ENCODE measurements at regions not wholly inside any gene's neighbourhood (a gene's known extent, or its start where the extent isn't known, plus 50 kb on each side); places are given as distances from the start of the nearest gene placed in this dataset.
"Not testable (repeated sequence)": the region's sequence is repeated elsewhere in the genome, so short reads cannot be mapped to it uniquely, and the experiment has no call there.

DNA sequence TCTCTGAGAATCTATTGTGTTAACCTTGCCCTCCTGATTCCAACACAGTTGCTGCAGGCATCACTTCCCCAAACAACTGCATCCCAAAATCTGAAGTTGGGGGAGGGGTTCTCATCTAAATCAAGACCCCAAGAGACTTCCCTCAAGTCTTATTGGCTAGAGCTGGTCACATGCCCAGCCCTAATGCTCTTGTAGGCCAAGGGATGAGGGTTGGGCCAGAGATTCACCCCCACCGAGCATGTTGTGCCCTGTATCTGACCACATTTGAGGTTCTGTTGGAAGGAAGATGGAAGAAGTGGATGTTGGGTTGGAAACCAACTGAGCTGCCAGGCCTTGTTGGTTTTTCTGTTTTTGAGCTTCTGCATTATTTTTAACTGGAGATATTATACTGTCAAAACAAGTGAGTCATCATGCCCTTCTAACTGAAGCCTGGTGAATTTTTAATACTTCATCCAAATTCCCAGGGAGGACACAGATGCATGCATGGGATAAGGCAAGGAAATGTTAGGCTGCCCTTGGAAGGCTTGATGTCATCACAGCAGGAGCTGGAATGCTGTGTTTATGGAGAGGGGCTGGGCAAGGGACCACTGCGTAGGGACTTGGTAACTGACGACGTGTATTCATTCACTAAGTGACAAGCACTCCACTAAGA is 68.6 kb upstream of the CACUL1 start:
- no peak overlapping the region for H3K4me3 Mint-ChIP-seq
- DNase-seq: no peak
- no peaks in the 10 kb centered on the region for H3K9me3 Mint-ChIP-seq
- H3K4me1 Mint-ChIP-seq: no peaks in the 10 kb centered on the region
- no peak overlapping the region for H3K27ac Mint-ChIP-seq
- no peaks in the 10 kb centered on the region for H3K36me3 Mint-ChIP-seq
- no peaks in the 10 kb centered on the region for H3K27me3 Mint-ChIP-seq
- CTCF ChIA-PET: no interaction called here

DNA sequence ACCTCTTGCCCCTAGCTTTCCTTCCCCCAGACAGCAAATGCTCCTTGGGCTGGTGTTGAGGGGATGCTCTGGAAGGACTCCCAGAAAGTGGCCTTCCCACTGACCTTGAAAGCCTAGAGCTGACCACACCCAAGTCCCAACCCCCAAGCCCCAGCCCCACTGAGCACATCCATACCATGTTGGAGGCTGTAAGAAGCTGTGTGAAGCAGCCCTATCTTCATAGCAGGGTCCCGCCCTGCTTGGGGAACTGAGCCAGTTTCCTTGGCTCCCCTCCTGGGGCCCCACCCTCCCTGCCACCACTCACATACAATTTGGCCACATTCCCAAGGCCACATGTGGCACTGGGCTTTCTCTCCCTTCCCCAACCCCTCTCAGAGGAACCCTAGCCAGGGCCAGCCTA is 72.3 kb upstream of the CACUL1 start:
- no peak overlapping the region for H3K4me3 Mint-ChIP-seq
- no peaks in the 10 kb centered on the region for H3K36me3 Mint-ChIP-seq
- DNase-seq: no peak
- CTCF ChIA-PET: interaction anchor here (1.1 kb wide), 1 partner anchor 106 kb away, joined by 3 read pairs; no protein-coding TSS in a partner anchor
- H3K9me3 Mint-ChIP-seq: no peaks in the 10 kb centered on the region
- peaks cover 13% of the 10 kb centered on the region for H3K27me3 Mint-ChIP-seq
- H3K27ac Mint-ChIP-seq: no peak overlapping the region
- peaks cover 3% of the 10 kb centered on the region for H3K4me1 Mint-ChIP-seq

DNA sequence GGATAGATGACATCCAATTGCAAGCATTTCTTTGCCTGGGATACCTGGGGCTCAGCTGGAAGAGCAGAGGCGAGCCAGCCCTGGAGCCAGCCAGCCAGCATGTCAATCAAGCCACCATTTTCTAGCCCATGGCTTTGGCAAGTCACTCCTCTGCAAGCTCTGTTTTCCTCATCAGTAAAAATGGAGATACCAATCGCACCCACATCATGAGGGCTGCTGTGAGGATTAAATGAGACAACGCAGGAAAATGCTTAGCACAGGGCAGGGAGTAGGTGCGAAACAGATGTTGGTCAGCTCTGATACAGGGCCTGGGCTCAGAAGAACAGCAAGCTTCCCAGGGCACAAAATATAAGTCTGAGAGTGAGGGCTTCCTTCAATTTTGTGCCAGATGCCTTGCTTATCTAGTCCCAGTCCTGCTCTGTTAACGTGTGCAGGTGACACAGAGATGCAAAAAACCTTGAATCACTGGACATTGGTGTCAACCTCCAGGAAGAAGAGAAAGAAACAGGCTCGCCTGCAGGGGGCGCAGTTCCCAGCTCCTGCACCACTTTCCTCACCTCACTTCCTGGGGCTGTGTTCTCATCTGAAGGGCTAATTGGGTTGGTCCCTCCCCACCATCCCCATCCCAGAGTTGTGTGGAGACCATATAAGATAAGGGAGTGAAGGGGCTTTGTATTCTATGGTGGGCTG is 72.8 kb upstream of the CACUL1 start:
- no peaks in the 10 kb centered on the region for H3K36me3 Mint-ChIP-seq
- H3K9me3 Mint-ChIP-seq: no peaks in the 10 kb centered on the region
- no peak overlapping the region for H3K27ac Mint-ChIP-seq
- DNase-seq: no peak
- CTCF ChIA-PET: interaction anchor here (0.6 to 1.1 kb wide), 6 partner anchors 13 to 107 kb away, joined by 3 to 4 read pairs (median 3); no protein-coding TSS in a partner anchor
- peaks cover 6% of the 10 kb centered on the region for H3K4me1 Mint-ChIP-seq
- no peak overlapping the region for H3K4me3 Mint-ChIP-seq
- H3K27me3 Mint-ChIP-seq: peaks cover 13% of the 10 kb centered on the region

DNA sequence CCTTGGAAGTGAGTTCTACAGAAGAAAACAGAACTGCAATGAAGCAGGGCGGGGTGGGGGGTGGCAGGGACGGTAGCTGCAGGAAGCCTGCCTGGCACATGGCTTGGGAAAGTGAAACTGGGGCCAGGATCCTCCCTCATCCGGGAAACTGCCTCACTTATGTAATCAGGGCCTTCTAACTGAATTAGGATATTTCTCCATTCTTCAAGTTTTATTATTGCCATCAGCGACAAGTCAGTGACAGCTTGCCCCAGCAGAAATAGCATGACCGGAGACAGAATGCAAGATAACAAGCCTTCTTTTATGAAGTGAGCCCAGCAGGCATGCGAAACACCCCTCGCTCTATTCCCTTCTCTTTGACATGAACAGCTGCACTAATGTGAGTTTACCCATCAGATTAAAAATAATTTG is 77.5 kb upstream of the CACUL1 start:
- Mint-ChIP-seq H3K4me3 (no peak overlapping the region), H3K9me3 (no peaks in the 10 kb centered on the region), H3K27ac (no peak overlapping the region), H3K4me1 (peaks cover 6% of the 10 kb centered on the region), H3K27me3 (peaks cover 18% of the 10 kb centered on the region), H3K36me3 (no peaks in the 10 kb centered on the region)
- DNase-seq: no peak
- CTCF ChIA-PET: interaction anchor here (0.8 kb wide), 1 partner anchor 9 kb away, joined by 3 read pairs; no protein-coding TSS in a partner anchor

DNA sequence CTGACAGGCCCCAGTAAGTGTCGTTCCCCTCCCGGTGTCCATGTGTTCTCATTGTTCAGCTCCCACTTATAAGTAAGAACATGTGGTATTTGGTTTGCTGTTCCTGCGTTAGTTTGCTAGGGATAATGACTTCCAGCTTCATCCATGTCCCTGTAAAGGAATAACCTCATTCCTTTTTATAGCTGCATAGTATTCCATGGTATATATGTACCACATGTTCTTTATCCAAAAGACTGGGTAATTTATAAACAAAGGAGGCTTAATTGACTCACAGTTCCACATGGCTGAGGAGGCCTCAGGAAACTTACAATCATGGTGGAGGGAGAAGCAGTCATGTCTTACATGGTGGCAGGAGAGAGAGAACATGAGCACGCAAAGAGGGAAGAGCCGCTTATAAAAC is 79.6 kb upstream of the CACUL1 start:
- CTCF ChIA-PET, H3K36me3 Mint-ChIP-seq, DNase-seq, H3K4me1 Mint-ChIP-seq, H3K9me3 Mint-ChIP-seq, H3K4me3 Mint-ChIP-seq, H3K27ac Mint-ChIP-seq: not testable (repeated sequence)
- H3K27me3 Mint-ChIP-seq: peaks cover 18% of the 10 kb centered on the region

DNA sequence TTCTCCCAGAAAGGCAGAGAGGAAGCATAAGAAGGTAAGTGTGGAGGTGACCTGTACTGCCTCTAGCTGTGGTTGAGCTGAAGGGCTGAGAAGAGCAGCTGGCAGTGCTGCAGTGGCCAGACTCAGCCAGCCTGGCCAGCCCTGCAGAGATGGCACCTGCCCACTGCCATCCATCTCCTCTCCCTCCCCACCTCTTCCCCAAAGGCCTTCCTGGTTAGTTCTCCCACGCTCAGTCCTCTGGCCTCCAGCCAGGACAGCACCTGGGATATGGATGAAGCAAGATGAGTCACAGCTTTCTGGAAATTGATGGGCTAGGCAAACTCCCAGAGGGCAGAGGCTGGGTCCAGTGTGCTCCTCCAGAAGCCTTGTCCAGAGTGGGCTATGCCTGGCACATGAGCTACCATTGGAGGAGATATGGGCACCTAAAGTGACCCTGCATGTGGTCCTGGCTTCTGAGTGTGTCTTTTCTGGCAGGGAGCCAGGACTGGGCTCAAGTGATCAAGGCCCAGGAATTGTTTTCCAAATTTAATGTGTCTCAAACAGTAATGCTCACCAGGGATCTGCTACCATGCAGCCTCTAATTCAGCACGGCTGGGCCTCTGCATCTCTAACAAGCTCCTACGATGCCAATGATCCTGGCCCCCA is 81.0 kb upstream of the CACUL1 start:
- Mint-ChIP-seq H3K27me3 (peaks cover 10% of the 10 kb centered on the region), H3K9me3 (peaks cover 8% of the 10 kb centered on the region), H3K27ac (no peak overlapping the region), H3K4me1 (peaks cover 13% of the 10 kb centered on the region), H3K36me3 (no peaks in the 10 kb centered on the region), H3K4me3 (no peak overlapping the region)
- DNase-seq: no peak
- CTCF ChIA-PET: interaction anchor here (1.4 kb wide), 1 partner anchor 14 kb away, joined by 3 read pairs; no protein-coding TSS in a partner anchor

DNA sequence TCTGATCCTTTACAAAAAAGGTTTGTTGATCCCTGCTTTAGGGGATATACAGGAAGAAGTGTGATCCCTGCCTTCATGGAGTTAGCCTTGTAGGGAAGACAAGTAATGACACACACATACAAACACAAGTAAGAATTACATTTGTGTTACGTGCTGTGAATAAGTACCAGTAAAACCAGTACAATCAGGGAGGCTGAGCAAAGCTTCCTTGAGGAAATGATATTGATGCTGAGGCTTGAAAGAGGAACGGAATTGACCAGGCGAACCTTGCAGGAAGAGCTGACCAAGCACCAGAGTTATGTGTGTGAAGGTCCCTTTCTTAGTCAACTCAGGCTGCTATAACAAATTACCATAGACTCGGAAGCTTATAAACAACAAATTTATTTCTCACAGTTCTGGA is 83.6 kb upstream of the CACUL1 start:
- Mint-ChIP-seq H3K9me3 (peaks cover 8% of the 10 kb centered on the region), H3K36me3 (no peaks in the 10 kb centered on the region), H3K4me3 (no peak overlapping the region), H3K27ac (no peak overlapping the region), H3K27me3 (peaks cover 5% of the 10 kb centered on the region), H3K4me1 (peaks cover 8% of the 10 kb centered on the region)
- DNase-seq: no peak
- CTCF ChIA-PET: no interaction called here

DNA sequence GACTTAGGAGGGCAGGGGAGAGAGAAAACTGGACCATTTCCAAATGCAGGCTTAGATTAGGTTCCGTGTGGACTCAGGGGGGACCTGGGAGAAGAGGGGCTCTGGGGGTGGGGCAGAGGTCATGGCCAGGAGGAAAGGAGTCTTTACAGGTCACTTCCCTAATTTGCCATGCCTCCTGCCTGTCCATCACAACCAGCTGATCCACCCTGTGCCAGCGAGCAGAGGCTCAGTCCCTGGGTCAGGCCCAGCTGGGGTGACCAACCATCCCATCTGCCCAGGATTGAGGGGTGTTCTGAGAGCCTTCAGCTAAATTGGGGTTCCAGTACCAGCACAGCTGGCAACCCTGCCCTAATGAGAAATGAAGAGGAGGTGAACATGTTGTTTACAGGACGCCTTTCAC is 84.6 kb upstream of the CACUL1 start:
- no peak for DNase-seq
- Mint-ChIP-seq H3K4me3 (no peak overlapping the region), H3K9me3 (peaks cover 8% of the 10 kb centered on the region), H3K27ac (peak overlapping the region; percentile 50), H3K27me3 (peaks cover 5% of the 10 kb centered on the region), H3K36me3 (no peaks in the 10 kb centered on the region), H3K4me1 (peaks cover 8% of the 10 kb centered on the region)
- CTCF ChIA-PET: no interaction called here

DNA sequence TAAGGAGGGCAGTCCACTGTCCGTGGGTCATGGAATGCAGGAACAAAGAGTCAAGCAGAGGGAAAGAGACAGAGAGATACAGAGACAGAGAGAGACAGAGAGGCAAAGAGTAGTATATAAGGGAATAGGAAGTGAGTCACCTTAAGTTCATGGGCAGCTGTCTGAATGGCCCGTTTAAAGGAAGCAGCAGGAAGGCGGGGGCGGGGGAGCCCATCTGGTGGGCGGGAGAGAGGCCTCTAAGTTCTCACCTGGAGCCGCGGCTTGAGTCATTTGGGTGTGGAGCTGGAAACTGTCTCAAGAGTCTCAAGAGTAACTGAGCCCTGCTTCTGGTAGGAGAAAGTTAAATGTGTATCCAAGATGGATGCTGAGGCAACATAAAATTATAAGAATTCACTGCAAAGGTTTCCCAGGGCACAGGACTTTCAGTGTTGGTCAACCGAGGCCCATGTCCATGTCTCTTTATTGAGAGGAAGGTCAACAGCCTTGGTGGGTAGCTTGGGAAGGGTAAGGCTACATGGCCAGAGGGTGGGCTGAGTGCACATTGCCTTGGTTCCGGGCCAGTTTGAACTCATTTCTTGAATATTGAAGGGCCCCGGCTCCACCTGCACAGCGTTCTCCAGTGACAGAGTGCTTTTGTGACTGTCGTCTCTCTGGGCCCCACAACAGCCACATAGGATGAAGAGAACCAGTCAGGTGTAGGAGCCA is 85.5 kb upstream of the CACUL1 start:
- Mint-ChIP-seq H3K36me3 (no peaks in the 10 kb centered on the region), H3K27ac (no peak overlapping the region), H3K4me3 (no peak overlapping the region), H3K4me1 (peaks cover 8% of the 10 kb centered on the region), H3K27me3 (peaks cover 8% of the 10 kb centered on the region), H3K9me3 (peaks cover 8% of the 10 kb centered on the region)
- CTCF ChIA-PET: interaction anchor here (1.5 kb wide), 1 partner anchor 8 kb away, joined by 3 read pairs; no protein-coding TSS in a partner anchor
- DNase-seq: peak; percentile 48

DNA sequence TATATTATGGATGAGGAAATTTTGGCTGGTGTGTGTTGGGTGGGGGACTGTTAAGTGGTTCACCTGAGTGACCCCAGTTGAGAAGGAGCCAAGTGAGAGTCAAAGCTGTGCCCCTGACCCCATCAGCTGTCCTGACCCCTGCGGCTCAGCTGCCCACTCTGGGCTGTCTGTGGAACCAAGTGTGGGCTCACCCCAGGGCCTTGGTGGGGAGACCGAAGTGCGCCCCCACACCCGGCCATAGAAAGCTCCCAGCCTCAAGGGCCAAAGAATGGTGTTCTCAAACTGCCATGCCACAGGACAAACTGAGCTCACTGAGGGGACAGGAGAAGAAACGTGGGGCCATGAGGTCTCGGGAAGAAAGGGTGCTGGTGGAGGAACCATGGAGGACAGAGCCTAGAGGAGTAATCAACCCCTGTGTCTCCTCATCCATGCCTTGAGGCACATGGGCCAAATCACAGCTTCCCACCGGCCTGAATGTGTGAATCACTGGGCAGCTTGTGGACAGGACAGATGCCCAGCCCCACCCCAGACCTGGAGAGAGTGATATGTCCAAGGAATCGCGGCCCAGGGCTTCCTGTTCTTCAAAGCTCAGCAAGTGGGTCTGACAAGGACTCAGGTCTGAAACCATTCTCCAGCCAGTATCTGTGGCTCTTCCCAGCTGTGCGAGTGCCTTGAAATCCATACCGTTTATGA is 86.2 kb upstream of the CACUL1 start:
- peaks cover 8% of the 10 kb centered on the region for H3K9me3 Mint-ChIP-seq
- CTCF ChIA-PET: interaction anchor here (0.7 to 1.5 kb wide), 2 partner anchors 9 kb away, joined by 3 to 5 read pairs; no protein-coding TSS in a partner anchor
- no peak overlapping the region for H3K4me3 Mint-ChIP-seq
- no peaks in the 10 kb centered on the region for H3K36me3 Mint-ChIP-seq
- DNase-seq: no peak
- peaks cover 8% of the 10 kb centered on the region for H3K4me1 Mint-ChIP-seq
- peaks cover 7% of the 10 kb centered on the region for H3K27me3 Mint-ChIP-seq
- no peak overlapping the region for H3K27ac Mint-ChIP-seq

DNA sequence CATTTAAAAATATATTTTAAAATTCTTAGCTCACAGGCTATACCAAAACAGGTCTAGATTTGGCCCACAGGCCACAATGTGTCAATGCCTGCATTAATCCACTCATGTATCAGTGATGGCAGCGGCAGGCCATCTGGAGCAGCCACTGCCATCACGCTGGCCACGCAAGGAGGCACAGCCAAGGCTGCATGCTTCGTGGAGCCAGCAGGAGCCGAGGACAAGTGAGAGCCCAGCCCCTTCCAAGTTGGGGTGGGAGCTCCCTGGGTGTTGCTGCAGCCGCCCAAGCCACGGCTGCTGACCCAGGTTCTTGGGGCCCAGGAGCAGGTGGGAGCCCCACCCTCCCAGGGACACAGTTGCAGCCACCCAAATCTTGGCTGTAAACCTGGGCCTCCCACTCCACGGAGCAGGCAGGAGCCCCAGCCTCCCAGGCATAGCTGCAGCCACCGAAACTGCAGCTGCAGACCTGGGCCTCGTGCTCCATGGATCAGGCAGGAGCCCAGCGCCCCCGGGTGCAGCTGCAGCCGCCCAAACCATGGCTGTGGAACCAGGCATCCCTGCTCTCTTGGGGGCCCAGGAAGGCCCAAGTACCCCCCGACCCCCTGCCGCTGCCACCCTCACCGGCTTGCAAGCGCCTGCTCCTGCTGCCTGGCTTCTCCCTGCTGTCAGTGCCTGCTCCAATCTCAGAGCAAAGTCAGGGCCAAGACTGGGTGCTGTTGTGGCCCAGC is 87.3 kb upstream of the CACUL1 start:
- peaks cover 8% of the 10 kb centered on the region for H3K9me3 Mint-ChIP-seq
- no peaks in the 10 kb centered on the region for H3K36me3 Mint-ChIP-seq
- peaks cover 9% of the 10 kb centered on the region for H3K27me3 Mint-ChIP-seq
- H3K4me1 Mint-ChIP-seq: peaks cover 8% of the 10 kb centered on the region
- CTCF ChIA-PET: no interaction called here
- no peak overlapping the region for H3K27ac Mint-ChIP-seq
- H3K4me3 Mint-ChIP-seq: no peak overlapping the region
- no peak for DNase-seq

DNA sequence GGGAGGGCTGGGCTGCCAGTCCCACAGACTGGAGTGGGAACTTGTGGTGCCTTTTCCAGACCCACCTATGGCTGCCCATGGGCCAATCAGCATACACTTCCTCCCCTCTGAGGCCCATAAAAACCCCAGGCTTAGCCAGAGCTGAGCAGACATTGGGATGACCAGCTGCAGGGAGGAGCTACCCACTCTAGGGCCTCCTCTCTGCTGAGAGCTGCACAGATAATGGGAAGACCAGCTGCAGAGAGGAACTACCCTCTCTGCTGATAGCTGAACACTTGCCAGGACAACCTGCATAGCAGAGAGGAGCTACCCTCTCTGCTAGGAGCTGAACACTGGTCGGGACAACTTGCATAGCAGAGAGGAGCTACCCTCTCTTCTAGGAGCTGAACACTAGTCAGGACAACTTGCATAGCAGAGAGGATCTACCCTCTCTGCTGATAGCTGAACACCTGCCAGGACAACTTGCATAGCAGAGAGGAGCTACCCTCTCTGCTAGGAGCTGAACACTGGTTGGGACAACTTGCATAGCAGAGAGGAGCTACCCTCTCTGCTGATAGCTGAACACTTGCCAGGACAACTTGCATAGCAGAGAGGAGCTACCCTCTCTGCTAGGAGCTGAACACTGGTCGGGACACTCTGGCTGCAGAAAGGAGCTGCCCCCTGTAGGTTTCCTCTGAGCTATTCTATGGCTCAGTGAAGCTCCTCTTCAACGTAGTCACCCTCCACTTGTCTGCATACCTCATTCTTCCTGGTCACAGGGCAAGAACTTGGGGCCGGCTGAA is 88.3 kb upstream of the CACUL1 start:
- CTCF ChIA-PET: interaction anchor here (0.6 kb wide), 1 partner anchor 276 kb away, joined by 3 read pairs; no protein-coding TSS in a partner anchor
- peaks cover 9% of the 10 kb centered on the region for H3K27me3 Mint-ChIP-seq
- no peak overlapping the region for H3K4me3 Mint-ChIP-seq

More for the DNA sequence above, 88.3 kb upstream of the CACUL1 start:
- Mint-ChIP-seq H3K9me3 (peaks cover 8% of the 10 kb centered on the region), H3K4me1 (peaks cover 8% of the 10 kb centered on the region), H3K27ac (no peak overlapping the region), H3K36me3 (no peaks in the 10 kb centered on the region)
- DNase-seq: no peak
